MM.1S (cell line): ENCODE measurements at regions not wholly inside any gene's neighbourhood (a gene's known extent, or its start where the extent isn't known, plus 50 kb on each side); places are given as distances from the start of the nearest gene placed in this dataset.

ENCODE experiments used
- DNase-seq: peaks from one replicate; pipeline ENCODE4 v3.0.0-alpha.2; 2015
- H2AFZ ChIP-seq: fragments of 300-600 bp; sonication (generic); 2 replicates; pipeline ENCODE4 v1.6.0; 2016; ENCODE audit warnings: antibody characterized with exemption, low read length
- H3F3A ChIP-seq: fragments of 300-600 bp; sonication (generic); 2 replicates; pipeline ENCODE4 v1.6.1; 2016; ENCODE audit warnings: mild to moderate bottlenecking, antibody characterized with exemption, low read length, moderate library complexity, mixed read lengths; ENCODE audit not compliant: insufficient read depth
- H3K27ac ChIP-seq: fragments of 300-600 bp; sonication (generic); 2 replicates; pipeline ENCODE4 v1.5.1; 2016; ENCODE audit warnings: mild to moderate bottlenecking, low read length
- H3K27me3 ChIP-seq: fragments of 300-600 bp; sonication (generic); replicated peaks from 2 replicates; pipeline ENCODE4 v1.6.0; 2016; ENCODE audit warnings: low read length; ENCODE audit not compliant: insufficient read depth
- H3K36me3 ChIP-seq: fragments of 300-600 bp; sonication (generic); replicated peaks from 2 replicates; pipeline ENCODE4 v1.6.1; 2016; ENCODE audit warnings: mild to moderate bottlenecking, low read length, mixed read lengths; ENCODE audit not compliant: insufficient read depth
- H3K4me1 ChIP-seq: fragments of 300-600 bp; sonication (generic); 2 replicates; pipeline ENCODE4 v1.6.1; 2016; ENCODE audit warnings: low read length, mixed read lengths
- H3K4me2 ChIP-seq: fragments of 300-600 bp; sonication (generic); 2 replicates; pipeline ENCODE4 v1.6.0; 2016; ENCODE audit warnings: low read depth, low read length
- H3K4me3 ChIP-seq: fragments of 300-600 bp; sonication (generic); 2 replicates; pipeline ENCODE4 v1.5.1; 2016; ENCODE audit warnings: low read length, mixed read lengths
- H3K79me2 ChIP-seq: fragments of 300-600 bp; sonication (generic); 2 replicates; pipeline ENCODE4 v1.6.1; 2016; ENCODE audit warnings: mixed run types, low read length, mixed read lengths
- H3K9ac ChIP-seq: fragments of 300-600 bp; sonication (generic); 2 replicates; pipeline ENCODE4 v1.6.1; 2016; ENCODE audit warnings: low read length, mixed read lengths
- H3K9me2 ChIP-seq: fragments of 300-600 bp; sonication (generic); replicated peaks from 2 replicates; pipeline ENCODE4 v1.6.1; 2016; ENCODE audit warnings: mild to moderate bottlenecking, low read length, mixed read lengths; ENCODE audit not compliant: insufficient read depth
- H3K9me3 ChIP-seq: fragments of 300-600 bp; sonication (generic); replicated peaks from 2 replicates; pipeline ENCODE4 v1.6.1; 2016; ENCODE audit warnings: mild to moderate bottlenecking, low read length, mixed read lengths; ENCODE audit not compliant: insufficient read depth
- H4K20me1 ChIP-seq: fragments of 300-600 bp; sonication (generic); 2 replicates; pipeline ENCODE4 v1.6.1; 2016; ENCODE audit warnings: mild to moderate bottlenecking, low read length, moderate library complexity, mixed read lengths; ENCODE audit not compliant: insufficient read depth
- CTCF ChIP-seq: fragments of 300-600 bp; sonication (generic); IDR thresholded peaks from 2 replicates; pipeline ENCODE4 v1.5.1; 2016; ENCODE audit warnings: antibody characterized with exemption, low read length, mixed read lengths
- EZH2 ChIP-seq: fragments of 300-600 bp; sonication (generic); optimal IDR thresholded peaks from 2 replicates; pipeline ENCODE3; 2017; ENCODE audit warnings: low read depth, mild to moderate bottlenecking, antibody characterized with exemption, low read length, mixed read lengths
- EZH2phosphoT487 ChIP-seq: fragments of 300-600 bp; sonication (generic); IDR thresholded peaks from 2 replicates; pipeline ENCODE4 v1.6.1; 2018; ENCODE audit warnings: antibody characterized with exemption, low read length

- no peaks in the 10 kb centered on the region for H3K79me2 ChIP-seq
- no peak overlapping the region for H2AFZ ChIP-seq
- H3K9me3 ChIP-seq = no peaks in the 10 kb centered on the region
- no peaks in the 10 kb centered on the region for H3K36me3 ChIP-seq
- H3K4me2 ChIP-seq = no peak overlapping the region
- TF ChIP-seq EZH2 (no peak), CTCF (no peak), EZH2phosphoT487 (no peak)
- H3K27ac ChIP-seq = no peak overlapping the region
- DNase-seq = no peak
- no peaks in the 10 kb centered on the region for H4K20me1 ChIP-seq
- H3K4me1 ChIP-seq = no peaks in the 10 kb centered on the region
- H3K9me2 ChIP-seq = no peaks in the 10 kb centered on the region
- H3F3A ChIP-seq = no peaks in the 10 kb centered on the region
- no peak overlapping the region for H3K9ac ChIP-seq
- no peaks in the 10 kb centered on the region for H3K27me3 ChIP-seq
- H3K4me3 ChIP-seq = no peak overlapping the region
Measured at GRCh38 chr20:16123623-16124022, 449.6 kb downstream of the KIF16B start.

GRCh38 chr20:16119909-16120308 lies 453.3 kb downstream of the KIF16B start:
- DNase-seq = no peak
- Histone ChIP-seq H3K4me2 (no peak overlapping the region), H3K79me2 (no peaks in the 10 kb centered on the region), H3K9me3 (no peaks in the 10 kb centered on the region), H2AFZ (no peak overlapping the region), H3K27ac (no peak overlapping the region), H3K36me3 (no peaks in the 10 kb centered on the region), H3K9me2 (no peaks in the 10 kb centered on the region), H3K27me3 (no peaks in the 10 kb centered on the region), H4K20me1 (no peaks in the 10 kb centered on the region), H3K4me1 (no peaks in the 10 kb centered on the region), H3K4me3 (no peak overlapping the region), H3K9ac (no peak overlapping the region), H3F3A (no peaks in the 10 kb centered on the region)
- TF ChIP-seq EZH2phosphoT487 (no peak), EZH2 (no peak), CTCF (no peak)

GRCh38 chr20:16115911-16116552 lies 457.2 kb downstream of the KIF16B start:
- Histone ChIP-seq H3F3A (no peaks in the 10 kb centered on the region), H2AFZ (no peak overlapping the region), H3K4me3 (no peak overlapping the region), H3K9me2 (no peaks in the 10 kb centered on the region), H3K9me3 (no peaks in the 10 kb centered on the region), H3K36me3 (no peaks in the 10 kb centered on the region), H4K20me1 (no peaks in the 10 kb centered on the region), H3K27ac (no peak overlapping the region), H3K27me3 (no peaks in the 10 kb centered on the region), H3K79me2 (no peaks in the 10 kb centered on the region), H3K4me1 (no peaks in the 10 kb centered on the region), H3K4me2 (no peak overlapping the region), H3K9ac (no peak overlapping the region)
- DNase-seq = no peak
- no peak for TF ChIP-seq EZH2phosphoT487
- TF ChIP-seq EZH2 = no peak
- no peak for TF ChIP-seq CTCF
